Fibroblast of mammary gland (primary cell): ENCODE measurements at regions not wholly inside any gene's neighbourhood (a gene's known extent, or its start where the extent isn't known, plus 50 kb on each side); places are given as distances from the start of the nearest gene placed in this dataset.
A peak's percentile ranks its signal among the peaks of the same experiment; 100 is the strongest.

Experiments
- DNase-seq: peaks from one replicate; pipeline ENCODE4 v3.0.0-alpha.2; 2010; ENCODE audit warnings: low read depth
- H3K4me3 ChIP-seq: 2 replicates; pipeline ENCODE4 v1.5.1; 2011; ENCODE audit warnings: low read depth, mild to moderate bottlenecking, low read length, moderate library complexity; ENCODE audit not compliant: control insufficient read depth
- TF ChIP-seq, protein P1 (sequence below): conservative IDR thresholded peaks from 2 replicates; pipeline ENCODE4 v1.5.1; 2011; ENCODE audit warnings: low read depth, low read length, inconsistent platforms; ENCODE audit not compliant: control insufficient read depth, insufficient read depth

DNA sequence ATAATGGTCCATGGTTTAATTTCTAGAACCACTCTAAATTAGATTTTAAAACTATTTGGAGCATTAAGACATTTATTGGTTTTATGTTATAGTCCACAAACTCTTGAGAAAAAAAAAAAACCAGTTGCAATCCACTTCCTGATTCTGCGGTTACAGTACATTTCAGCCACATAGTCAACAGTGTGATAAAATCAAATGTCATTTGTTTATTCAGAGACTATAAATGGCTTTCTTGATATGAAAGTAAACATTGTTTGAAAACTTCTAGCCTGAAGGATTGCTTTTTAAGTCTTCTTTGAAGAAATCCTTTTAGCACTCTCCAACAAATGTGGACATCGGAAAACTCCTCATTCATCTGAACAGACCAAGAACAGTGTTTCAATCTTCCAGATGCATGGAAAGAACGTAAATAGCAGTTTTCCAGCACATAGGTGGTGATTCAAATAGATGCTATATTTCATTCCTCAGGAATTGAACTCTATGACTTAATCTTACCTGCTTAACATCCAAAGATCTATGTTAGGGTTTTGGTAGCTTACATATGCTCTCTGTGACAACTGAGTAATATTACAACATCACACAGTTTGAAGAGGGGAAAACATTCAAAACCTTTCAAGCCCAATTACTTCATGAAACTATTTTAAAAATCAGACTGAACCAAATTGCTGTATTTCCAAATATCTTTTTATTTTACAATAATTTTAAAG is 87.8 kb upstream of the UBE2E2 start:
- no peak overlapping the region for H3K4me3 ChIP-seq
- TF ChIP-seq, protein P1, sequence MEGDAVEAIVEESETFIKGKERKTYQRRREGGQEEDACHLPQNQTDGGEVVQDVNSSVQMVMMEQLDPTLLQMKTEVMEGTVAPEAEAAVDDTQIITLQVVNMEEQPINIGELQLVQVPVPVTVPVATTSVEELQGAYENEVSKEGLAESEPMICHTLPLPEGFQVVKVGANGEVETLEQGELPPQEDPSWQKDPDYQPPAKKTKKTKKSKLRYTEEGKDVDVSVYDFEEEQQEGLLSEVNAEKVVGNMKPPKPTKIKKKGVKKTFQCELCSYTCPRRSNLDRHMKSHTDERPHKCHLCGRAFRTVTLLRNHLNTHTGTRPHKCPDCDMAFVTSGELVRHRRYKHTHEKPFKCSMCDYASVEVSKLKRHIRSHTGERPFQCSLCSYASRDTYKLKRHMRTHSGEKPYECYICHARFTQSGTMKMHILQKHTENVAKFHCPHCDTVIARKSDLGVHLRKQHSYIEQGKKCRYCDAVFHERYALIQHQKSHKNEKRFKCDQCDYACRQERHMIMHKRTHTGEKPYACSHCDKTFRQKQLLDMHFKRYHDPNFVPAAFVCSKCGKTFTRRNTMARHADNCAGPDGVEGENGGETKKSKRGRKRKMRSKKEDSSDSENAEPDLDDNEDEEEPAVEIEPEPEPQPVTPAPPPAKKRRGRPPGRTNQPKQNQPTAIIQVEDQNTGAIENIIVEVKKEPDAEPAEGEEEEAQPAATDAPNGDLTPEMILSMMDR = no peak
- DNase-seq = no peak

DNA sequence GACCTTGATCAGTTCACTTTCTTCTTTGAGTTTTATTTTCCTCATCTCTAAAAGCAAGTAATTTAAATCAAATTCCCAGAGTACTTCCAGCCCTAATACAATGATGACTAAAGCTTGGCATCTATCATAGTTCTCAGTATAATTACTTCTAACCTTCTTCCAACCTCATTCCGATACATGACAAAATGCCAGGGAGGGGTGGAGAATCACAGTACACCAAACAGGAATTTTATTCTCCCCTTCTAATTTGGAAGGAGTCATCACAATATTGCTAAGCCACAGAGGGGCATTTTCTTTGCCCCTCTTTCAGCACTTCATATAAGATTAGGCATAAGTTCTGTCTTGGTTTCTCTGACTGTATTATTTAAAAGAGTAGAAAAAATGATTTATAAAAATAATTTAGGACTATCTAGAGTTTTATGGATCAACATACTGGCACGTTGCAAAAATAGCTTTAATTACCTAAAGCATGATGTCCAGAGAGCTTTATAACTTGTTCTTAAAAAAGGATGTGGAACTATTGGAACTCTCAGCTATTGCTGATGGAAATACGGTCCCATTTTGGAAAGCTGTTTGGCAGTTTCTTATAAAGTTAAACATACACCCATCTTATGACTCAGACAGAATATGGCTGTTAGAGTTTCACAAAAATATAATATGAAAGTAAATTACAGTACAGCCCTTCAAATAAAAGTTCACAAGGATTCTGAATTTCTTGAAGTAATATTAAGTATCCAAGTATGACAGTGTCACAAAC is 86.9 kb upstream of the UBE2E2 start:
- peak; percentile 18 for DNase-seq
- no peak overlapping the region for H3K4me3 ChIP-seq
- TF ChIP-seq, protein P1 = no peak

DNA sequence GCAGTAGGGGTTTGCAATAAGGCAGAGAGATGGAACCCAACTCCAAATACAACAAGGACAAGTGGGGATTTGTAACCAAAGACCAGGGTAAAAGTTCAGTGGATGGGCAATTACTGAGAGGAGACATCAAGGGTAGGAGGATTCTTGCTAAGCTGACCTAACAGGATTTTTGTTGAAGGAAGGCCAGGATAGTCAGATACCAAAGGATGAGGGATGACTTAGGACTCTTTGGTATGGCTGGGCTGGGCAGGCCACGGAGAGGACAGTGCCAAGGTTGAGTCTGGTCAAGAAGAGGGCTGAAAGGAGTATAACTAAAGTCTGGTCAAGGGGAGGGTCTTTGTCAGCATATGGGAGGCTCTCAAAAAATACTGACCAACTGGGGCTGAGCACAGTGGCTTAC is 85.3 kb upstream of the UBE2E2 start:
- no peak overlapping the region for H3K4me3 ChIP-seq
- no peak for DNase-seq
- TF ChIP-seq, protein P1 = no peak

DNA sequence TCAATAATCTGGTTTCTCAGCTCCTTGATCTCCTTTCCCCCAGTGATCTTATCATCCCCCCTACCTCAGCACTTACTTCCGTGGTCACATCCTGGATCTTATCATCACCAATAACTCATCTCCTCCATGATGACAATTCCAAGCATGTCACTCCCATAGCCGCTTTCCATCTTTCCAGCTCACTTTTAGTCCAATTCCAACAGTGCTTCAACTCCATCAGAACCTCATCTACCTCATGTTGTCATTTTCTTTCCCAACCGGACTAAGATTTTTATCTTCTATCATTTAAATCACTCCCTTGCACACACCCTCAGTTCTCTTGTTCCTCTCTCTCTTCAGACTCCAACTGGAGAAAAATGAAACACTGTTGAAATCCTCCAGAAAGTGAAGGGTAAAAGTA is 75.9 kb upstream of the UBE2E2 start:
- H3K4me3 ChIP-seq = no peak overlapping the region
- DNase-seq = no peak
- TF ChIP-seq, protein P1 = no peak

DNA sequence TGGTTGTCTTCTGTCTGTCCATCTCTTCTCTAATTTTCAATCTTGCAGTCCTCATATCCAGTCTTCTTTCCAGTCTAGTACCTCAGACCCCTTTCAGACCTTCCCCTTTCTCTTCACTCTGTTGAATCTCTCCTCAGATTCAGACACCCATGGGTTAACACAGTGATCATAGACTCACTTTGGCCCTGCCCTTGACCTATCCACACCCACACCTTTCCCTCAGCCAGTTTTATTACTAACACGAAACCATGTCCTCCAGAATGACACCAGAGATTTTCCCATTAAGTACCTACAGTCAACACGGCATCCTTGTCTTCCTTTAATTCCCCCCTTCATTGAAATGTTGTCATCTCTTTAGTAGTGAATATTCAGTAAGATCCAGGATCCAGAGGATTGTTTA is 74.5 kb upstream of the UBE2E2 start:
- DNase-seq = no peak
- H3K4me3 ChIP-seq = no peak overlapping the region
- TF ChIP-seq, protein P1 = no peak

DNA sequence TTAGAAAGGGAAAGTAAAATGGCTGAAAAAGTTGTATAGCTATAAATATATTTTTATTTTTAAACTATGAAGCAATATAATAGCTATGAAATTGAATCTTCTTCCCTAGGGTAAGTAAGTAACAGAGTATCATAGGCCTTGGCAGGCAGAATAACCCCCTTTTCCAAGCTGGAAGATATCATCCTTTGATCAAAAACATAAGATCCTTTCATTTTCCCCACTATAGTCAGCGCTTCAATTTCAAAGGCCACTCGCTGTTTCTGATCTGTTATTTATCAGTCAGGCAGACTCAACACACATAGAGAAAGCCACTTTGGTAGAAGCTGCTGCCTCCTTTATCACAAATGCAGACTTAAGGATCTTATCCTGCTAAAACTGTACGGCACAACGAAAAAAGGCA is 74.0 kb upstream of the UBE2E2 start:
- peak overlapping the region; percentile 28 for H3K4me3 ChIP-seq
- DNase-seq = peak; percentile 21
- TF ChIP-seq, protein P1 = no peak

DNA sequence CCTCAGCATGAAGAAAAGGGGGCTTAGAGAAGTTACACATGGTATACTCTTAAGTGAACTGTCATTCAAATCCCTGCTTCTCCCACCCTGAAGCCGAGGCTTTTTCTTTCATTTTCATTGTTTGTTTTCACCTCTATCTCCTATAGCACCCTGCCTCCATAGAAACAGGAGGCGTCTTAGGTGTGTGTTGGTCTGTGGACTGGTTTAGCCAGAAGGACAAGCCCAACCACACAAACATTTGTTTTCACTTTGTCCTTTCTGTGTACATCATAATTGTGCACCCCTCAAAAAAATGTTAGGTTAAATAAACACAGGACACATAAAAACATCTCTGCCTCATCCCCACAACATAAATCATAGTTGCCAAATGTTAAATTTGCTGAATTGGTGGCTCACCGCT is 73.3 kb upstream of the UBE2E2 start:
- H3K4me3 ChIP-seq = peak overlapping the region; percentile 28
- peak; percentile 71 for DNase-seq
- TF ChIP-seq, protein P1 = no peak
